ENCODE measurements at regions not wholly inside any gene's neighbourhood (a gene's known extent, or its start where the extent isn't known, plus 50 kb on each side); places are given as distances from the start of the nearest gene placed in this dataset.

DNA sequence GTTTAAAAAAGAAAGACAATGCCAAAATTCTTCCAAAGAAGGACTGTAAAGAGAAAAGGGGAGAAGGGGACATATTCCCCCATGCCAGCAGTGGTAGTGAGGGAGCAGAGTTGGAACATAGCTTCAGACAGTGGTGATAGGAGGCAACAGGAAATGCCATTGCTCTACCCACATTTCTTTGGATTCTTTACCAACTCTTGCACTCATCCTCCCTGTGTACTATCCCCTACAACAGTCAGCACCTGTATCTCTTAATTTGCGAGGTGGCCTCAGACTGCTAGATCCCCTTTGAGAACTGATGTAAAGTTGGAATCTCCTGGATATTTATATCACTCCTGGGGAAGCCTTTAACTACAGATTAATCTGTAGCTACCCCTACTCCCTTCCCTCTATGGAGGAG, 320.6 kb upstream of the PTGER4 start:
- dilution Hi-C loops (cut with MboI; ENCODE audit: extremely low pct_ligation_motif_present, low sequenced_read_pairs) = no loop called here

GRCh38 chr5:40356248-40356647, 323.5 kb upstream of the PTGER4 start:
- Histone ChIP-seq H3K27ac (ENCODE audit: control insufficient read depth, insufficient read depth, low read length) (no peak overlapping the region), H3K27me3 (ENCODE audit: control insufficient read depth, extremely low read depth, insufficient read depth, low read length) (no peaks in the 10 kb centered on the region), H4K20me1 (ENCODE audit: control insufficient read depth, extremely low read depth, insufficient read depth, low read length) (no peaks in the 10 kb centered on the region), H2AFZ (ENCODE audit: control insufficient read depth, low read length) (no peak overlapping the region), H3K79me2 (ENCODE audit: control insufficient read depth, insufficient read depth, low read length) (no peaks in the 10 kb centered on the region), H3K9ac (ENCODE audit: control insufficient read depth, extremely low read depth, insufficient read depth, low read length) (no peak overlapping the region), H3K4me2 (ENCODE audit: control insufficient read depth, extremely low read depth, insufficient read depth, low read depth, low read length) (no peak overlapping the region), H3K4me3 (ENCODE audit: control insufficient read depth in 2 of 3, extremely low read depth in 1 of 3, insufficient read depth in 2 of 3, low read depth in 1 of 3, low read length in 3 of 3) (no peak overlapping the region), H3K36me3 (ENCODE audit: control insufficient read depth in 2 of 2, extremely low read depth in 1 of 2, insufficient read depth in 2 of 2, low read length in 2 of 2) (no peaks in the 10 kb centered on the region), H3K4me1 (ENCODE audit: control insufficient read depth, extremely low read depth, insufficient read depth, low read length) (no peaks in the 10 kb centered on the region), H3K9me3 (ENCODE audit: control insufficient read depth, low read depth, low read length) (no peaks in the 10 kb centered on the region), H3K9me1 (ENCODE audit: control insufficient read depth, extremely low read depth, insufficient read depth, low read length) (no peaks in the 10 kb centered on the region)
- FAIRE-seq (peak; percentile 23), DNase-seq (ENCODE audit: low read depth, low spot score) (no peak)
- TF ChIP-seq CTCF (optimal IDR thresholded peaks at IDR 0.05 in 1 of 3, IDR thresholded peaks at IDR 0.05 in 1 of 3, conservative IDR thresholded peaks at IDR 0.05 in 1 of 3; ENCODE audit: extremely low read depth in 1 of 3, insufficient read depth in 2 of 3, low read length in 3 of 3) (no peak), EZH2 (IDR thresholded peaks at IDR 0.05; ENCODE audit: low read length) (no peak)
- dilution Hi-C loops (cut with MboI; ENCODE audit: extremely low pct_ligation_motif_present, low sequenced_read_pairs) = no loop called here

More for the DNA sequence above, 320.6 kb upstream of the PTGER4 start:
- Histone ChIP-seq H3K79me2 (ENCODE audit: control insufficient read depth, insufficient read depth, low read length) (no peaks in the 10 kb centered on the region), H3K4me1 (ENCODE audit: control insufficient read depth, extremely low read depth, insufficient read depth, low read length) (no peaks in the 10 kb centered on the region), H3K36me3 (ENCODE audit: control insufficient read depth in 2 of 2, extremely low read depth in 1 of 2, insufficient read depth in 2 of 2, low read length in 2 of 2) (no peaks in the 10 kb centered on the region), H3K4me3 (ENCODE audit: control insufficient read depth in 2 of 3, extremely low read depth in 1 of 3, insufficient read depth in 2 of 3, low read depth in 1 of 3, low read length in 3 of 3) (no peak overlapping the region), H3K9me3 (ENCODE audit: control insufficient read depth, low read depth, low read length) (no peaks in the 10 kb centered on the region), H2AFZ (ENCODE audit: control insufficient read depth, low read length) (no peak overlapping the region), H3K9ac (ENCODE audit: control insufficient read depth, extremely low read depth, insufficient read depth, low read length) (no peak overlapping the region), H3K27me3 (ENCODE audit: control insufficient read depth, extremely low read depth, insufficient read depth, low read length) (no peaks in the 10 kb centered on the region), H3K27ac (ENCODE audit: control insufficient read depth, insufficient read depth, low read length) (no peak overlapping the region), H3K4me2 (ENCODE audit: control insufficient read depth, extremely low read depth, insufficient read depth, low read depth, low read length) (no peak overlapping the region), H3K9me1 (ENCODE audit: control insufficient read depth, extremely low read depth, insufficient read depth, low read length) (no peaks in the 10 kb centered on the region), H4K20me1 (ENCODE audit: control insufficient read depth, extremely low read depth, insufficient read depth, low read length) (no peaks in the 10 kb centered on the region)
- FAIRE-seq (no peak), DNase-seq (ENCODE audit: low read depth, low spot score) (no peak)
- TF ChIP-seq CTCF (optimal IDR thresholded peaks at IDR 0.05 in 1 of 3, IDR thresholded peaks at IDR 0.05 in 1 of 3, conservative IDR thresholded peaks at IDR 0.05 in 1 of 3; ENCODE audit: extremely low read depth in 1 of 3, insufficient read depth in 2 of 3, low read length in 3 of 3) (no peak), EZH2 (IDR thresholded peaks at IDR 0.05; ENCODE audit: low read length) (no peak)
